MCF 10A (cell line): ENCODE measurements at regions not wholly inside any gene's neighbourhood (a gene's known extent, or its start where the extent isn't known, plus 50 kb on each side); places are given as distances from the start of the nearest gene placed in this dataset.

Experiments used
- BruUV-seq: library from RNA; stranded (reverse); fragments of 400-500 nt; replicated peaks from 2 replicates; lab custom pipeline; 2021; lab: Mats Ljungman, UMichigan
- CTCF ChIA-PET: fragments of 300-600 bp; sonication (Branson Sonifier 250); formaldehyde crosslinking; extraction: SDS; loops from one replicate; lab custom pipeline; 2021; ENCODE audit warnings: antibody characterized with exemption, inconsistent platforms; lab: Yijun Ruan, JAX
- POLR2A ChIA-PET: fragments of 300-600, 350-650 bp; sonication (Branson Sonifier 250); formaldehyde crosslinking; extraction: SDS; loops from one replicate; lab custom pipeline; 2020; ENCODE audit warnings: antibody characterized with exemption, inconsistent platforms; lab: Yijun Ruan, JAX
- DNase-seq: peaks from one replicate; pipeline ENCODE4 v3.0.0-alpha.2; 2018; ENCODE audit not compliant: unreplicated experiment
- H3K27ac Mint-ChIP-seq: one replicate; pipeline ENCODE4 v1.8.0; 2022; ENCODE audit warnings: mild to moderate bottlenecking, low read depth, mixed read lengths; ENCODE audit not compliant: unreplicated experiment
- H3K27me3 Mint-ChIP-seq: one replicate; pipeline ENCODE4 v1.8.0; 2022; ENCODE audit warnings: mixed read lengths; ENCODE audit not compliant: insufficient read depth, unreplicated experiment
- H3K36me3 Mint-ChIP-seq: one replicate; pipeline ENCODE4 v1.8.0; 2022; ENCODE audit warnings: mild to moderate bottlenecking, moderate library complexity, mixed read lengths; ENCODE audit not compliant: insufficient read depth, unreplicated experiment
- H3K4me1 Mint-ChIP-seq: one replicate; pipeline ENCODE4 v1.8.0; 2022; ENCODE audit warnings: mixed read lengths; ENCODE audit not compliant: insufficient read depth, unreplicated experiment
- H3K4me3 Mint-ChIP-seq: one replicate; pipeline ENCODE4 v1.8.0; 2022; ENCODE audit warnings: mild to moderate bottlenecking, moderate library complexity, mixed read lengths; ENCODE audit not compliant: unreplicated experiment
- H3K9me3 Mint-ChIP-seq: one replicate; pipeline ENCODE4 v1.8.0; 2022; ENCODE audit warnings: mixed read lengths; ENCODE audit not compliant: unreplicated experiment
- intact Hi-C: fragments of 100-400 bp; cut with micrococcal nuclease; formaldehyde crosslinking; loops from 2 replicates; pipeline ENCODE4 v1.14.1; 2022
- TF ChIP-seq, protein P1 (sequence below): fragments of 200-600 bp; IDR thresholded peaks from one replicate; pipeline ENCODE4 v1.8.0; 2022; ENCODE audit warnings: antibody characterized with exemption, mild to moderate bottlenecking; ENCODE audit not compliant: unreplicated experiment

DNA sequence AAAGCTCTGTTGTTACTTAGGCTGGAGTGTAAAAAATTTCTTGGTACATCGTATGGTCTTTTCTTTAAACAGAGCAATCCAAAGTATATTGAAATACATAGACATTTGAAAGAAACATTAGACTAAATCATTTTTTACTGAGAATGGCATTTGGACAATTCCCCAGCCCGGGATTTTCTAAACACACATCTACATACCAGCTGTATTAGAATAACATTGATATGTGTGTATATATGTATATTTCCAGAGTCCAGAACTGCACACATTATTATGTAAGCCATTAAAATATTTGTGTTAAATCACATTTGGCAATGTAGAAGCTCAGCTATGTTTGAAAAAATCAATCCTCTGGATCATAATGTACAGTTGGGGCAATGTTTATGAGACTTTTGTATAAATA, 1853.6 kb upstream of the LRRTM1 start:
- no peaks in the 10 kb centered on the region for H3K27me3 Mint-ChIP-seq
- no peaks in the 10 kb centered on the region for H3K4me1 Mint-ChIP-seq
- intact Hi-C loops = no loop called here
- no peaks in the 10 kb centered on the region for H3K36me3 Mint-ChIP-seq
- no peak overlapping the region for H3K27ac Mint-ChIP-seq
- TF ChIP-seq, protein P1, sequence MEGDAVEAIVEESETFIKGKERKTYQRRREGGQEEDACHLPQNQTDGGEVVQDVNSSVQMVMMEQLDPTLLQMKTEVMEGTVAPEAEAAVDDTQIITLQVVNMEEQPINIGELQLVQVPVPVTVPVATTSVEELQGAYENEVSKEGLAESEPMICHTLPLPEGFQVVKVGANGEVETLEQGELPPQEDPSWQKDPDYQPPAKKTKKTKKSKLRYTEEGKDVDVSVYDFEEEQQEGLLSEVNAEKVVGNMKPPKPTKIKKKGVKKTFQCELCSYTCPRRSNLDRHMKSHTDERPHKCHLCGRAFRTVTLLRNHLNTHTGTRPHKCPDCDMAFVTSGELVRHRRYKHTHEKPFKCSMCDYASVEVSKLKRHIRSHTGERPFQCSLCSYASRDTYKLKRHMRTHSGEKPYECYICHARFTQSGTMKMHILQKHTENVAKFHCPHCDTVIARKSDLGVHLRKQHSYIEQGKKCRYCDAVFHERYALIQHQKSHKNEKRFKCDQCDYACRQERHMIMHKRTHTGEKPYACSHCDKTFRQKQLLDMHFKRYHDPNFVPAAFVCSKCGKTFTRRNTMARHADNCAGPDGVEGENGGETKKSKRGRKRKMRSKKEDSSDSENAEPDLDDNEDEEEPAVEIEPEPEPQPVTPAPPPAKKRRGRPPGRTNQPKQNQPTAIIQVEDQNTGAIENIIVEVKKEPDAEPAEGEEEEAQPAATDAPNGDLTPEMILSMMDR = no peak
- H3K9me3 Mint-ChIP-seq = no peaks in the 10 kb centered on the region
- no peak overlapping the region for H3K4me3 Mint-ChIP-seq
- ChIA-PET CTCF (interaction anchor here (0.6 kb wide), 1 partner anchor 66 kb away, joined by 3 read pairs; no protein-coding TSS in a partner anchor), POLR2A (no interaction called here)
- BruUV-seq = no TSS peak
- no peak for DNase-seq

DNA sequence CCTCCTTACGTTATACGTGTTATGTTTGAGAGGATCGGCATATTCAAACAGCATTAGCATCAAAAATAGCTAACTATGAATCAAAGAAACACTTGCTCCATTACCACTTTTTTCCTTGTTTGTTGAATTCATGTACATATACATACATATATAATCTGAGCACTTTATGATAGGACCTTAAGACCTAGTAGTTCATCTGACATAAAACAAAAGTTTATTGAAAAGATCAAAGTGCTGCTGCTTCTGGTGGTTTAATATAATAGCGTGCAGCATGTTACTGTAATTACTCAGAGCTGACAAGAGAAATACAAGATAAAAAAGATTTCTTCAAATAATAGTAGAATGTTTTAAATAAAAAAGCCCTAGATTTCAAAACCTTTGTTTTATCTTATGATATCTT, 1850.9 kb upstream of the LRRTM1 start:
- Mint-ChIP-seq H3K4me3 (no peak overlapping the region), H3K9me3 (no peaks in the 10 kb centered on the region), H3K27ac (no peak overlapping the region), H3K36me3 (no peaks in the 10 kb centered on the region), H3K4me1 (no peaks in the 10 kb centered on the region), H3K27me3 (no peaks in the 10 kb centered on the region)
- BruUV-seq = no TSS peak
- CTCF ChIA-PET = no interaction called here
- no peak for DNase-seq
- intact Hi-C loops = no loop called here
- TF ChIP-seq, protein P1 = no peak
- POLR2A ChIA-PET = no interaction called here

DNA sequence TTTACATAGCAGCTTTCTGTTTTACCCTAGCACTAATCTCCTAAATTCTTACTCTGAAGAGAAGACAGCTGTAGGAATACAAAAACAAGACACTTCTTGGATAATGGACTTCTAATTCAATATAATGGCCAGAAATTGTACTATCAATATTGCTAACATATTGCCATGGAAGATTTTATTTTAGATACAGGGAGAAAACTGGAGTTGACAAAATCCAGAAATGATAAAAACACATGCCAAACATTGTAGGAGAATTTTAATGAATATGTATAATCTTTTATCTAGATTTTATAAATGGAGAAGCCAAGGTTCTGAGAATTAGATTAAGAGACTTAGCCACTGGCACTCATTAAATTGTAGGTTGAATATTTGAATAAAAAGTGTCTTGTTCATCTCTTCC, 1838.8 kb upstream of the LRRTM1 start:
- intact Hi-C loops = no loop called here
- TF ChIP-seq, protein P1 = no peak
- Mint-ChIP-seq H3K4me1 (no peaks in the 10 kb centered on the region), H3K27me3 (no peaks in the 10 kb centered on the region), H3K36me3 (no peaks in the 10 kb centered on the region), H3K9me3 (no peaks in the 10 kb centered on the region), H3K27ac (no peak overlapping the region), H3K4me3 (no peak overlapping the region)
- DNase-seq = no peak
- ChIA-PET POLR2A (no interaction called here), CTCF (interaction anchor here (0.6 kb wide), 2 partner anchors 1053 to 1118 kb away, joined by 3 read pairs; no protein-coding TSS in a partner anchor)
- no TSS peak for BruUV-seq

DNA sequence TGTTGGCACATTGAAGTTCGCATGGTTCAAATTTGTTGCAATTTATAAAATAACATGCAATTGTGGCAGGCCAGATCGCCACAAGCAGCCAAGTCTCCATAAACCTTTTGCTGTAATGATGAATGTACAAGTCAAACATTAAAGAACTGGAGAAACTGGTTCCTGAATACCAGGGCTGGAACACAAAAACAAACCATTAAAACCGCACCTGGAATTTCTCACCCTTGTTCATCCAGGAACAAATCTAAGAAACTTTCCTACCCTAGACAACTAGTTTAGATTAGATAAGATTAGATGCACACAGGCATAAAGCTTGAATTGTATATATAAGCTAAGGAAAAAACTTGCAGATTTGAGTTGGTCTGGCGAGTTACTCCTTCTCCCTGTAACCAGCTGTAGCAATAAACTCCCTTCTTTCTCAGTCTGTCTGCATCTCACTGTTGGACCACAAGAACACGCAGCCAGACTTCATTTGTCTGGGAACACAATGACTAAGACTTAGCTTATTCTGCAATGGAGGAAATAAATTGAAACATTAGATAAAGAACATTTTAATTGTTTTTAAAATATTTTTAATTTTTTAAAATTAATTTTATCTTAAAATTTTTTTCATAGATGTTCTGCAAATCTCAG, 1835.5 kb upstream of the LRRTM1 start:
- DNase-seq = no peak
- no peaks in the 10 kb centered on the region for H3K27me3 Mint-ChIP-seq
- intact Hi-C loops = no loop called here
- H3K27ac Mint-ChIP-seq = no peak overlapping the region
- no TSS peak for BruUV-seq
- ChIA-PET POLR2A (no interaction called here), CTCF (no interaction called here)
- no peak overlapping the region for H3K4me3 Mint-ChIP-seq
- H3K36me3 Mint-ChIP-seq = no peaks in the 10 kb centered on the region
- TF ChIP-seq, protein P1 = no peak
- no peaks in the 10 kb centered on the region for H3K4me1 Mint-ChIP-seq
- no peaks in the 10 kb centered on the region for H3K9me3 Mint-ChIP-seq
